GM20000 (cell line): ENCODE measurements at regions not wholly inside any gene's neighbourhood (a gene's known extent, or its start where the extent isn't known, plus 50 kb on each side); places are given as distances from the start of the nearest gene placed in this dataset.

Experiments used
- DNase-seq: peaks from one replicate; pipeline ENCODE4 v3.0.0; 2012; ENCODE audit warnings: low spot score
- CTCF ChIP-seq: IDR thresholded peaks from 2 replicates; pipeline ENCODE4 v1.5.1; 2012; ENCODE audit warnings: mild to moderate bottlenecking, control low read depth; ENCODE audit errors: extremely low read depth, missing control alignments

GRCh38 chr2:8277921-8278571 is 403.8 kb upstream of the ID2 start:
- no peak for DNase-seq
- no peak for TF ChIP-seq CTCF

GRCh38 chr2:8278709-8279354 is 403.0 kb upstream of the ID2 start:
- DNase-seq, result no peak
- TF ChIP-seq CTCF, result no peak

- DNase-seq, result no peak
- TF ChIP-seq CTCF, result no peak
Measured at GRCh38 chr2:8279506-8279905, 402.4 kb upstream of the ID2 start.

GRCh38 chr2:8281234-8281633 is 400.6 kb upstream of the ID2 start:
- no peak for DNase-seq
- TF ChIP-seq CTCF, result no peak

- TF ChIP-seq CTCF, result no peak
Measured at GRCh38 chr2:8281950-8282857, 399.7 kb upstream of the ID2 start.

GRCh38 chr2:8282858-8283252 is 399.0 kb upstream of the ID2 start:
- no peak for DNase-seq
- no peak for TF ChIP-seq CTCF

More at GRCh38 chr2:8281950-8282857, 399.7 kb upstream of the ID2 start:
- no peak for DNase-seq

- TF ChIP-seq CTCF, result peak; percentile 7
- DNase-seq, result no peak
Measured at GRCh38 chr2:8285081-8285480, 396.8 kb upstream of the ID2 start.
